ENCODE measurements at regions not wholly inside any gene's neighbourhood (a gene's known extent, or its start where the extent isn't known, plus 50 kb on each side); places are given as distances from the start of the nearest gene placed in this dataset.

- 80 to 81% methylated on average over 3 of the region's 3 CpGs for WGBS, 2 donors
- Histone ChIP-seq H3K36me3 (no peaks in the 10 kb centered on the region), H3K4me3 (no peak overlapping the region), H3K27ac (no peak overlapping the region), H3K9me3 (no peaks in the 10 kb centered on the region), H3K4me1 (no peaks in the 10 kb centered on the region), H3K27me3 (no peaks in the 10 kb centered on the region)
- ATAC-seq (ENCODE audit: low FRiP score in 2 of 2) = no peak
- TF ChIP-seq POLR2AphosphoS5 (IDR thresholded peaks at IDR 0.05) (no peak), EP300 (IDR thresholded peaks at IDR 0.05) (no peak), POLR2A (IDR thresholded peaks at IDR 0.05) (no peak), CTCF (IDR thresholded peaks at IDR 0.05) (no peak)
- no peak for DNase-seq
Measured at GRCh38 chr16:60246086-60246485, 1512.0 kb upstream of the GOT2 start.

GRCh38 chr16:60241671-60242070, 1507.6 kb upstream of the GOT2 start:
- no peaks in the 10 kb centered on the region for H3K27me3 ChIP-seq
- WGBS, 2 donors = 100% methylated on average over 1 of the region's 1 CpG
- H3K27ac ChIP-seq = no peak overlapping the region
- ATAC-seq (ENCODE audit: low FRiP score in 2 of 2) (no peak), DNase-seq (no peak)
- no peaks in the 10 kb centered on the region for H3K36me3 ChIP-seq
- H3K4me1 ChIP-seq = no peaks in the 10 kb centered on the region
- no peaks in the 10 kb centered on the region for H3K9me3 ChIP-seq
- no peak overlapping the region for H3K4me3 ChIP-seq
- TF ChIP-seq EP300 (IDR thresholded peaks at IDR 0.05) (no peak), POLR2A (IDR thresholded peaks at IDR 0.05) (no peak), POLR2AphosphoS5 (IDR thresholded peaks at IDR 0.05) (no peak), CTCF (IDR thresholded peaks at IDR 0.05) (no peak)

- 38 to 45% methylated on average over 4 of the region's 4 CpGs for WGBS, 2 donors
- DNase-seq (no peak), ATAC-seq (ENCODE audit: low FRiP score in 2 of 2) (no peak)
- H3K36me3 ChIP-seq = no peaks in the 10 kb centered on the region
- no peaks in the 10 kb centered on the region for H3K27me3 ChIP-seq
- no peak overlapping the region for H3K27ac ChIP-seq
- no peak overlapping the region for H3K4me3 ChIP-seq
- TF ChIP-seq EP300 (IDR thresholded peaks at IDR 0.05) (no peak), CTCF (IDR thresholded peaks at IDR 0.05) (no peak), POLR2AphosphoS5 (IDR thresholded peaks at IDR 0.05) (no peak), POLR2A (IDR thresholded peaks at IDR 0.05) (no peak)
- peaks cover 0 to 6% (median 0%) of the 10 kb centered on the region in 4 donors for H3K9me3 ChIP-seq
- no peaks in the 10 kb centered on the region for H3K4me1 ChIP-seq
Measured at GRCh38 chr16:60230666-60231065, 1496.5 kb upstream of the GOT2 start.

GRCh38 chr16:60225541-60225940, 1491.4 kb upstream of the GOT2 start:
- H3K4me1 ChIP-seq = no peaks in the 10 kb centered on the region
- H3K27ac ChIP-seq = no peak overlapping the region
- no peak overlapping the region for H3K4me3 ChIP-seq
- no peaks in the 10 kb centered on the region for H3K27me3 ChIP-seq
- no peak for DNase-seq
- no peak for ATAC-seq (ENCODE audit: low FRiP score in 2 of 2)
- H3K9me3 ChIP-seq = peaks cover 0 to 2% (median under 1%) of the 10 kb centered on the region in 4 donors
- TF ChIP-seq POLR2A (IDR thresholded peaks at IDR 0.05) (no peak), POLR2AphosphoS5 (IDR thresholded peaks at IDR 0.05) (no peak), CTCF (IDR thresholded peaks at IDR 0.05) (no peak), EP300 (IDR thresholded peaks at IDR 0.05) (no peak)
- WGBS, 2 donors = 67 to 68% methylated on average over 2 of the region's 2 CpGs
- no peaks in the 10 kb centered on the region for H3K36me3 ChIP-seq

- Histone ChIP-seq H3K4me3 (no peak overlapping the region), H3K4me1 (no peaks in the 10 kb centered on the region), H3K9me3 (peaks cover 0 to 6% (median 4%) of the 10 kb centered on the region in 4 donors), H3K27ac (no peak overlapping the region), H3K36me3 (no peaks in the 10 kb centered on the region), H3K27me3 (no peaks in the 10 kb centered on the region)
- DNase-seq = no peak
- no peak for TF ChIP-seq EP300 (IDR thresholded peaks at IDR 0.05)
- no peak for TF ChIP-seq POLR2AphosphoS5 (IDR thresholded peaks at IDR 0.05)
- TF ChIP-seq POLR2A (IDR thresholded peaks at IDR 0.05) = no peak
- WGBS, 2 donors = 75% methylated on average over 7 of the region's 7 CpGs
- no peak for ATAC-seq (ENCODE audit: low FRiP score in 2 of 2)
Measured at GRCh38 chr16:60217787-60218186, 1483.7 kb upstream of the GOT2 start.

Data from upper lobe of left lung (tissue), 6 donors.